GM19351 (cell line): ENCODE measurements at regions not wholly inside any gene's neighbourhood (a gene's known extent, or its start where the extent isn't known, plus 50 kb on each side); places are given as distances from the start of the nearest gene placed in this dataset.

Source experiments
- ATAC-seq: cut with Tn5 transposase; IDR thresholded peaks from one replicate; pipeline ENCODE4 v1.9.1; 2021; ENCODE audit warnings: mild to moderate bottlenecking, moderate library complexity; ENCODE audit not compliant: unreplicated experiment

- ATAC-seq = no peak
These were observed 81.0 kb downstream of the QPCT start for GRCh38 chr2:37425408-37425807.

GRCh38 chr2:37427241-37427640 is 82.8 kb downstream of the QPCT start:
- ATAC-seq = no peak

DNA sequence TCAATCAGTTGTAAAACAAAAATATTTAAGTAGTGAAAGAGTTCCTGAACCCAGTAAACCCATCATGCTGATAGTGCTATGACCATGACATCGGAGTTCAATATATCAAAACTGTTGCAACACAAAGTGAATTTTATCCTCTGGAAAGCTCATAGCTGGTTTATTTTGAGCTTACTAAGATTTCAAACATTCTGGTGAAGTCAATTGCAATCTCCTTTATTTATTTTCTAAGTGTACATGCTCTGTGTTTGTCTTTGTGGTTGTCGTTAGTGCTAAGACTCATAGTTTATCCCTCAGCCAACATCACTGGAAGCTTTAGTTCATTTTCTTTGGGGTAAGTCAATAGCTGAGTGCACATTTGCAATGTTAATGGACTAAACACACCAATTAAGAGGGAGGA is 91.9 kb downstream of the QPCT start:
- ATAC-seq = no peak

GRCh38 chr2:37439131-37439642 is 94.8 kb downstream of the QPCT start:
- ATAC-seq = no peak

DNA sequence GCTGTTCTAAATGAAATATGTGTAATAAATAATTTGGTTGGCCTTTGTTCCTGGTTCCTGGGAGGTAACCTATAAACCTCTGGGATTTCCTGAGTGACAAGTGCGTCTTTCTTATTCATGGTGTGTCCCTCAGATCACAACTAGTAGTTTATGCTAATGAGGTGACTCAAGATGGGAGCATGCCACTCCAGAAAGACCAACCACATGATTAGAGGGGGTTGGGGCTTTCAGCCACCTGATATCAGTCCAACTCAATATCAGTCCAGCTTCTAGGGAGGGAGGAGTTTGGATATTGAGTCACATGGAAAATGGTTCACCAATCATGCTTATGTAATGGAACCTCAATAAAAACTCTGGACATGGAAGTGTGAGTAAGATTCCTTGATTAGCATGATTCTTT is 96.6 kb downstream of the QPCT start:
- no peak for ATAC-seq

DNA sequence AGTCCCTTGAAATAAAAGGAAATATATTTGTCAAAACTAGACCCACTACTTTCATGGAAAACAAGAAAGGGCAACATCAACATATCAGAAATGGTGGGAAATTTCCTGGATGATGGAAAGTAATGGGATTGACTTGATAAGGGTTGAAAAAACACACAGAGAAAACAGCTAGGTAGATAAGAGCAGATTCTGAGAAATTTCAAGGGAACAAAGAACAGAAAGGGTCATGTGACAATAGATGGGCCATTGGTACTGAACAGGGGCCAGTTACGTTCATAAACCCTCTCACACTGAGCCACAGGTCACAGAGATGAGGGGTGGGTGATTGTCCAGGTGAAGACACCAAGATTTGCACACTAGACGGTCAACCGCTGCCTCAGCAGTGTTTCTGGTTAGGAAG is 98.7 kb downstream of the QPCT start:
- no peak for ATAC-seq

GRCh38 chr2:37447446-37447845 is 103.0 kb downstream of the QPCT start:
- no peak for ATAC-seq

DNA sequence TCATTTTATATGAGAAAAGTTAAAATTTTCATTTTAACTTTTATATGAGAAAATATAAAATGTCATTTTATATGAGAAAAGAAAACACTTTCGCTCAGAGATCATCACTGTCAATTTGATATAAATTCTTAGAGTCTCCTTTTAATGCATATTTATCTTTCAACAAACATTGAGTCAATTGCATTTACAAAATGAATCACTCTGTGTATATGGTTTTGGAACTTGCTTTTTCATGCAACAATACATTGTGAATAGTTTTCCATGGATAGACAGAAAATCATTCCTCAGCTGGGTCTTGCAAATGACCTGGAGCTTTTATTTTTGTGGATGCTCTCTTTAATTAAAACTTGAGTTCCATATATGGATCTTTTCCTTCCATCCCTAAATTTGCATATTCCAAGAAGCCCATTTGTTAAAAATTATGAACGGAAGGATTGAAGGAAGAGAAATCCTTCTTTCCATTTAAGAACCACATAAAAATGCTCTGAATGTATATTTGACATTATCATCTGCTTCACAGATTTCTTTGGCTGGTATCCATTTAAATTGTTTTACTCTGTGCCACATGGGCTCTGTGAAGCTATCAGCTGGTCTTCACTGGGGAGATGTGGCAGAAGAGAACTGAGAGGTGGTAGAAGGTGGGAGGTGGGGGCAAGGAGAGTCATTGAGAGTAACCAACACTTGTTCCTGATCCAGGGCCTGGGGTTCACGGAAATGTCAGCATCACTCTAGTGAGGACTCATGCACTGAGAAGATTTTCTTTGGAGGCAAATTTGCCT is 104.1 kb downstream of the QPCT start:
- no peak for ATAC-seq

DNA sequence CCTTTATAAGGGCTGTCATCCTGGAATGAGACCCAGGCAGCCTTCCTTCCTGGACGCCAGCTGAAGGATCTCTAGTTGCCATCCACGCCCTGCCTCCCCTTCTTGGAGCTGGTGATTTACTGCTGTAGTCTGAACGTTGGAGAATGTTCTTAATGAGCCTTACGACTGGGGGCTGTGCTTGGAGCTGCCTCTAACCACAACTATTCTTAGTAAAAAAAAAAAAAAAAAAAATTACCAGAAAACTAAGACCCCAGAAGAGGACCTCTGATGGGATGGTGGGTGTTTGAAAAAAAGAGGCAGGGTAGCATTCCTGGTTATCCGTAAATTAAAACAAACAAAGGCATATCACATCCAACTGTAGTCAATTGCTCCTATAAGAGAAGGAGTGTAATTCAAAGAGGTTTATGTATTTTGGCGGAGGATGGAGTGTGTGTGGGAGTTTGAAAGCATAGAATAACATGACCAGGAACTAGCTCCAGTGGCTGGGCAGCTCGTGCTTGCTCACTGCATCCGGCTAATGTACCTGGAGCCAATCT is 105.4 kb downstream of the QPCT start:
- ATAC-seq = no peak

DNA sequence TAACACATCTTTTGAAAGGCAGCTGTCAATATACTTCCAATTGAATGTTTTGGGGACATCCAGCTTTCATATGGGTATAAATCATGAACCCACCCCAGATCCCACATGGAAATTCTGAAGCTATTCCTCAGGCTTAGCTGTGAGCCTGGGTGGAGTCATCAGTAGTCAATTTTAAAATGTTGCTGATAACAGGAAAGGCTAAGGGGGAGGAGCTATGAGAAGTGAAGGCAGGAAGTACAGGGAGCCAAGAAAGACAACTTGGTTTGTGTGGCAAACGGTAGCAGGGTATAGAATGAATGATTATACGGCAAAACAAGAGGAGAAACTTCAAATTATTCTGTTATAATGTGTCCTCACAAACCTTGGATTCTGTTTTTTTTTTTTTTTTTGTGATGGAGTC is 108.6 kb downstream of the QPCT start:
- ATAC-seq = no peak

GRCh38 chr2:37454851-37455762 is 110.7 kb downstream of the QPCT start:
- no peak for ATAC-seq

GRCh38 chr2:37456479-37456878 is 112.0 kb downstream of the QPCT start:
- no peak for ATAC-seq

DNA sequence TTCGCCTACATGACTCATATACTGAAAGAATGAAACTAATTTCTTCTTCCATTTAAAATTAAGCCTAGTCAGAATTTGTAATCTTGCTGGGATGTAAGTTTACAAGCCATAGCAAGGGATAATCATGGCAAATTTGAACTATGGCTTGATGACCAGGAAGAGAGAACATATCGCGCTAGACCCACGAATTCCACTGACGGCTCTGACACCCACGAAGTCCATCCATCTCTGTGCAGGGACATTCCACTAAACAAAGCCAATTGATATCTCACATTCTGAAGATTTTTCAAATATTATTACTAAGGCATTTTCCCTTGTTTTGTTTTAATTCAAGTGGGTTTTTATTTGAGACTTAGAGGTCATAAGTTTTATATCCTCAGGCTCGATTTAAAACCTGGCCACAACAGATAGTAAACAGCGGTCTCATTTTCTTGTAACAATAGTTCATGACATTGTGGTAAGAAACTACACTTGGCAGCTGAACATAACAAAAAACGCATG is 113.0 kb downstream of the QPCT start:
- no peak for ATAC-seq

GRCh38 chr2:37458133-37458532 is 113.7 kb downstream of the QPCT start:
- ATAC-seq = no peak

GRCh38 chr2:37459095-37459981 is 114.9 kb downstream of the QPCT start:
- ATAC-seq = no peak

GRCh38 chr2:37460896-37461229 is 116.4 kb downstream of the QPCT start:
- ATAC-seq = no peak

- ATAC-seq = no peak
These were observed 119.6 kb downstream of the QPCT start for GRCh38 chr2:37464067-37464466.

- no peak for ATAC-seq
These were observed 122.2 kb downstream of the QPCT start for GRCh38 chr2:37466533-37467222.

DNA sequence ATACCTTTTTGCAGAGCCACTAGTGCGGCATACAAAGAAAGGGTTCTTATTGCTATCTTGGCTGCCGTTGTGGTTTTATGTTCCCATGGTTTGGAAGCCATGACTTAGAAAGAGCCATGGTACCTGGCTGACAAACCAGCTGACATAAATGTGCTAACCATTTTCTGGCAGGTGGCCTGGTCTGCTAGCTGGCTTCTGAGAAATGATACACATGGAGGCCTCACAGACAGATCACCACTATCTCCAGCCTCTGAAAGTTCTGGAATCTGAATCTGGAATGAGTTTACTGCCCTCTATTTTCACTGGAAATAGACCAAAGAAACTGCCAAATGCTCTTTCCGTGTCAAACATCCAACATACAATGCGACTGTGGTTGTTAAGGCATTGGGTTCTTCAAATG is 123.7 kb downstream of the QPCT start:
- no peak for ATAC-seq

DNA sequence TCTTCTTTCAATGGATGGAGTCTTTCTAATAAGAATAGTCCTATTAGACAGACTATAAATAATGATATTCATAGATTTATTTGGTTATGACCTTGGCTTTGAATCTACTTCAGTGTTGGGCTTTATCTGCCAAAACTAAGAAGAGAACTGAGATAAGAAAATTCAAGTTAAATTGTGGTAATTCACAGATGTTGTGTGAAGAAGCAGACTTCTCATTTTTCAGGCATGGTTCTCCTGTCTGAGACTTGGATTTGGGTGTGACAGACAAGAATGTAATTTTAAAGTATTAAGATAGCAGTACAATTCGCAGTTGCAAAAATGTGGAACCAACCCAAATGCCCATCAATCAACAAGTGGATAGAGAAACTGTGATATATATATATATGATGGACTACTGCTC is 124.7 kb downstream of the QPCT start:
- no peak for ATAC-seq
